ENCODE measurements at regions not wholly inside any gene's neighbourhood (a gene's known extent, or its start where the extent isn't known, plus 50 kb on each side); places are given as distances from the start of the nearest gene placed in this dataset.
"Not testable (repeated sequence)": the region's sequence is repeated elsewhere in the genome, so short reads cannot be mapped to it uniquely, and the experiment has no call there.

DNA sequence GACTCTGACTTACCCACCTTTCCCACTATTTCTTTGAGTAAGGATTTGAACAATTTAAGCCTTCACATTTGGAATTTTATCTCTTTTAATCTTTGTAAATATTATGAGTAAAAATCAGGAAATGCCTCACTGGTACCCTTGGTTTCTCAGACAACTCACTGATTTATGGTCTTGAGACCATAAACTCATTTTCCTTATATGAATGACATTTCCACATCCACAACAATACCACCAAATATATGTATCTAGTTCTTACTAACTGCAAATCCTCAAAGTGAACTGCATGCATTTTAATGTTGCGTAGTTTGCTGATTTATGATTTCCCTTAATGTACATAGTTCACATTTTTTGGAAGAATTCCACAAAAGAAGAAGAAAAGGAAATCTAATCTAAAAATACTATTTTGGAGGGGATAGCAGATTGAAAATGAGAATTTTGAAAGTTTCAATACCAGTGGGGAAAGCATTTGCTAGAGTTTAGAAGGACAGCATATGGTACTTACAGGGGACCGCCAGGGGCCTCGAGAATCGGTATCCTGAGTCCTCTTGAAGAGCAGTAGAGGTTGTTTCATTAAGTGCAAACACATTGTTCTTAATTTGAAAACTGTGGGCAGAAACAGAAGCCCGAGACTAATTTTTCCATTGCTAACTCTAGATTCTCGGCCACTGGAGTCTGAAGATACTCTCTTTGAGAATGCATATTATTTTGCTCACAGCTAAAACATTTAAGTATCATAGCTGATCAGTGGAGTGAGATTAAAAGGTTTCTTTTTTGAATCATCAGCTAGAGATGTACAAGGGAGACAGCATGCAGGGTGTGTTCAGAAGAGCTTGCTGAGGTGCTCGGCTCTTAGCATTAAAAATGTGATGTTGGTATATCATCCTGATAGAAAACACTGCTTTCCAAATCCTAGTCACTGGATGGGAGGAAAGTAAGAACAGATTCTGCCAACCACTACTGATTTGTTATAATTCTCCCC is 964.0 kb downstream of the GATA3 start:
- no peak for DNase-seq (ENCODE audit: low read depth in 2 of 2)

DNA sequence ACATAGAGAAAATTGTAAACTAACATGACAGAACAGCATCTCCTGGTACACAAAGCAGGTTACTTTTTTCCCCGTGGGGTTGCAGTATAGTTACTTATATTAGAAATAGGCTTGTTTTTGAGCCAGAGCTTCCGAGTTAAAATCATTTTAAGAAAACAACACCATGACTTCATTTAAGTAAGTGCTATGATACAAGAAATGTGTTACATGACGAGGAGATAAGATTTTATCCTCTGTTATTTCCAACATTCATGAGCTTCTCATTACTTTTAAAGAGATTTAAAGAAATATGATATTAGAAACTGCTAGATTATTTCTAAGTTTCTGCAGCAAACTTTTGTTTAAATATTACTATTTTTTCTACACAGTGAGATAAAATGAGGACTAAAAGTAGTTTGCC is 968.7 kb downstream of the GATA3 start:
- DNase-seq (ENCODE audit: low read depth in 2 of 2) = no peak

DNA sequence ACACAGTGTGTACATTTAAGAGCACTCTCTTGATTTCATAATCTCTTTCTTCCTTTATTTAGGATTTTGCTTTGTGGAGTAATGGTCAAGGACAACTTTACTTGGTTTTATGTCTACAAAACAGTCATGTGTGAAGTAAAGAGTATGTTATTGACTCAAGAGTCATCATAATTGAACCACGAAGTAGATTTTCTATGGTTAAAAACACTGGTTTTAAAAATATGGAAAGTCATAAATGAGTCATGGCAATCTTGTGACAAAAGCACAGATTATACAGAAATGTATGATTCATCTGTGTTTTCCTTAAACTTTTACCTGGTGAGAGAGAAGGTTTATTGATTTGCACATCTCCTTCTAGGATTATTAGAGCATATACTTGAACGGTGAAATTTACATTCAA is 969.7 kb downstream of the GATA3 start:
- DNase-seq (ENCODE audit: low read depth in 2 of 2) = no peak

DNA sequence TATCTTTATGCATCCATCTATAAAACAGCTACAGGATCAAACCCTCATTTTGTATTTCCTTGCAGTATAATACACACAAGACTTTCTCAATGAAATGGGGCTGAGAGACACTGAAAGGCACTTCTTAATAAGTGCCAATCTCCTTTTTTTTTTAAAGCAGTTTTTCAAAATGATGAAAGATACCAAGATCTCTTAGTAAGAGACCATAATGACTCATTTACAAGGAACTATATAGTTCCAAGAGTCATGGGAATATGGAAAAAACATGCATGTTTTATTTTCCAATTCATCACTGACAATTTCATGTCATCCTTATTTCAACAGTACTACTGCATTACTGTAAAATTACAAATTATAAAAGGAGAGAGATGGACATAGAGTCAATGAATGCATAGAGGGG is 973.7 kb downstream of the GATA3 start:
- DNase-seq (ENCODE audit: low read depth in 2 of 2) = no peak

DNA sequence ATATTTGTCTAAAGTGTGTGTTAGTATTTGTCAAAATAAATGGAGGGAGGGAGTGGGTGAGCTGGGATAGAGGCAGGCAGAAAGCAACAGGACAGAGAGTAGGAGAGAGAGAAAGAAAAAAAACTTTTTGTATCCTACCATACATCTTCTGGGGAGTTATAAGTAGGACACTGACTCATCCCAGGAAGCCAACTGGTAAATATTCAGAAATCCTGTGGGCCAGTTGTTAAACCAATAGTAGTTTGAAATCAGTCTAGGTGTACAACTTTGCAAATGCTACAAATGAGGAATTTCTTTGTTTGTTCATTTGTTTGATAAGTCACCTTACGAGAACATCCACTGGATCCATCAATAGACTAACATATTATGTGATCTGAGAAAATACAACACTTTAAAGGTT is 980.9 kb downstream of the GATA3 start:
- DNase-seq (ENCODE audit: low read depth in 2 of 2) = no peak

DNA sequence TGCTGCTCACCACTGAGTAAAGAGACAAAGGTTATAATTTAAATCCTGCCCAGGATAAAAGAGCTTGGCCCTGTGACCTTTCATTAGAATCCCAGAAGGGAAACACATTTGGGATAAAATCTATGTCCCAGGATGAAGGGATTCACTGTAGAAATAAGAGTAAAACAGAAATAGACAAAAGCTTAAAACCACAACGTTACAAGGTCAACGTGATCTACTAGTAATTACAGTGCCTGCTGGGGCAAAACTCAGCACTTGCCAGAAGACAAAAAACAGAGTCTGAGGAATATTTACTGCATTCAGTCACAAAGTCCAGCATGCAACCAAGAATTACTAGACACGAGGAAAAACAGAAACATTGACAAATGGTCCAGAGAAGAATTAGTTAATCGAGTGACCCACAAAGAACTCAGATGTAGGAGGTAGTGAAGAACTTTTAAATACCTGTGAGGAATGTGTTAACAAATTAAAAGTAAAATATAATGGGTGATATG is 982.3 kb downstream of the GATA3 start:
- DNase-seq (ENCODE audit: low read depth in 2 of 2) = no peak

DNA sequence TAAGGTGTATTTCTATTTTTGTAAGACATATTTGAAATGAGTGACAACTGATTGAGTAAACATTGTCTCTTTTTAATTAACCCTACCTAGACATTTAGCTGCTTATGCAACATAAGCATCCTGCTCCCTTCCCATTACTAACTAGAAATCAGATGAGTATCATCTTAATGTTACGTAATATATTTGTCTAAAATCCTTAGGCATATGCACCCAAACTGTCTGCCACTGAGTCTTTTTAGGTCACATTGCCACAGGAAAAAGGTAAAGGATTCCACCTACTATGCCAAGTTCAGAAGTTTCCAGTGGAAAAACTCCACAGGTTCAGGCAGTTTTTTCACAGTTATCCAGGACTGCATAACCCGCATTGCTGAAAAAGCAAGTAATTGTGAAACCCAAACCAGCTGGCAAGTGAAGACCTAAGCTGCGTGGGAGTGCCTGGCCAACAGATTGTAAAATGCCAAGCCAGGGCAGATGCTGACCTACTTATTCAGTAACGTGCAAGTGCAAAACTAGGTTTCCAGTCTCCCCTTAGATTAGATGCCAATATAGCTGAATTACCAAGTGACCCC is 983.7 kb downstream of the GATA3 start:
- no peak for DNase-seq (ENCODE audit: low read depth in 2 of 2)

DNA sequence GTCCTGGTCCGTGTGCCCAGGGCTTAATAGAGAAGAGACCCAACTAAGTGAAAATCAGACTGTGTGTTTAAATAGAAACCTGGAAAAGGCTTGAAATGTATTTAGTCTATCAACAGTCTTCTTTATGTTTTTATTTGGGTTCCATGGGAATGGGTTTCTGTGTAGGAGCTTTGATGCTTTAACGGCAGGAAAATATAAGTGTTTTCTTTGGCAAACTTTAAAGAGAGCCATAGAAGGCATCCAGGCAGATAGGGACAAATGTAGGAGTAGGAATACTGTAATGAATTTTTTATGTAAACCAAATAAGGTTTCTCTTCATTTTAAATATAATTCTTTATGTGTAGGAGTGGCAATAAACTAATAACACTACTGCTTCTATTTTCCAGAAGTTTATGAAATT is 989.0 kb downstream of the GATA3 start:
- no peak for DNase-seq (ENCODE audit: low read depth in 2 of 2)

DNA sequence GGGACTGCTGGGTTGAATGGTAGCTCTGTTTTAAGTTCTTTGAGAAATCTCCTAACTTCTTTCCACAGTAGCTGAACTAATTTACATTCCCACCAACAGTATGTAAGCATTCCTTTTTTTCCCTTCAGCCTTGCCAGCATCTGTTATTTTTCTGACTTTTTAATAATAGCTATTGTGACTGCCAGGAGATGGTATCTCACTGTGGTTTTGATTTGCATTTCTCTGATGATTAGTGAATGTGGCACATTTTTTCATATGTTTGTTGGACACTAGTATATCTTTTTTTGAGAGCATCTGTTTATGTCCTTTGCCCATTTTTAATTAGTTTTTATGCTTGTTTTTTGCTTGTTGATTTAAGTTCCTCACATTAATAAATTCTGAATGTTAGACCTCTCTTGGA is 990.8 kb downstream of the GATA3 start:
- no peak for DNase-seq (ENCODE audit: low read depth in 2 of 2)

DNA sequence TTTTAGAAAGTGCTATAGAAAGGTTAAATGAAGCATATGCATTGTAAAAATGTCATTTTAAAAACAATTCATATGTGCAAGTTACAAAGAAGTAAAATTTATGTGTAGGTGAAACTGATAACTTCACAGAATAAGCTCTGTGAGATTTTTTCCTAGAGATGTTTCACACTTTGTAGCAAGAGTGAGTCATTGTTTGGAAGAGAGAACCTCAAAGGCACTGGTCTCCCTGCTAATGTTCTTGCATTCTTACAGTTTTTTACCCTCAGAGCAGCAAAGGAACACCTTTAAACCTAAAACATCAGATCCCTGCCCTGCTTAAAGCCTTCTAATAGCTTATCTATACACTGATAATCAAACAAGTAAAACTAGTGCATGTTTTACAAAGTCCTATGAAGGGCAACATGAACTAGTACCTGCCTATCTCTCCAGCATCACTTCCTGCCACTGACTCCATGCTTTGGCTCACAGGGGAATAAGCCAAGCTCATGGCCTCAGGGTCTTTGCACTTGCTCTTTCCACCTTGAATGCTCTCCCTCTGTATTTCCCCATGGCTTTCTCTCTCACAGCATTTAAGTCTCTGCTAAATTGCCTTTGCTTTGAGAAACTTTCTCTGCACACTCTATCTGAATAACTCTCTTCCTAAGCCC is 997.0 kb downstream of the GATA3 start:
- no peak for DNase-seq (ENCODE audit: low read depth in 2 of 2)

DNA sequence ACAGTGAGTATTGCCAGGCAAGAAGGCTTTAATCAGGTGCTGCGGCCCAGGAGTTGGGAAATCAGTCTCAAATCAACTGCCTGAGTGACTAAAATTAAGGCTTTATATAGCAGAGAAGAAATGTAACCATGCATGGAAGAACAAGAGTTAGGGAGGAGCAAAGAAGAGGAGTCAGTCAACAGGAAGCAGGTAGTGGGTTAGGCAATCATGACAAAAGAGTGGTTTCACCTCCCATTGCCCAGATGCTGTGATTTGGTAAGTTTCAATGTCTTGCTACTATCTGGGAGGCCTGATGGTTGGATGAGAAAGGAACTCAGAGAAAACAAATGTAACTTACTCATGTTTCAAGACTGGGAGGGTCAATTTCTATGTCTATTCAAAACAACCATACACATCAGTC is 998.3 kb downstream of the GATA3 start:
- no peak for DNase-seq (ENCODE audit: low read depth in 2 of 2)

DNA sequence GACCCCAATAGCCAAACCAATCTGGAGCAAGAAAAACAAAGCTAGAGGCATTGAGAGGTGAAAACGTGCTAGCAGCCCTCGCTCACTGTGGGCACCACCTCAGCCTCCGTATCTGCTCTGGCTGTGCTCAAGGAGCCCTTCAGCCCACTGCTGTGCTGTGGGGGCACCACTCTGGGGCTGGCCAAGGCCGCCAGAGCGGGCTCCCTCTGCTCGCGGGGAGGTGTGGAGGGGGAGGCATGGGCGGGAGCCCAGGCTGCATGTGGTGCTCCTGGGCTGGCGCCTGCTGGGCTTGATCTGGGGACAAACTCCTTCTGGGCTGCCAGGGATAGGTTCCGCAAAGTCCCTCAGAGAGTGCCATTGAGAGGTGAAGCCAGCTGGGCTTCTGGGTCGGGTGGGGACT is 1002.0 kb downstream of the GATA3 start:
- DNase-seq (ENCODE audit: low read depth in 2 of 2) = no peak

DNA sequence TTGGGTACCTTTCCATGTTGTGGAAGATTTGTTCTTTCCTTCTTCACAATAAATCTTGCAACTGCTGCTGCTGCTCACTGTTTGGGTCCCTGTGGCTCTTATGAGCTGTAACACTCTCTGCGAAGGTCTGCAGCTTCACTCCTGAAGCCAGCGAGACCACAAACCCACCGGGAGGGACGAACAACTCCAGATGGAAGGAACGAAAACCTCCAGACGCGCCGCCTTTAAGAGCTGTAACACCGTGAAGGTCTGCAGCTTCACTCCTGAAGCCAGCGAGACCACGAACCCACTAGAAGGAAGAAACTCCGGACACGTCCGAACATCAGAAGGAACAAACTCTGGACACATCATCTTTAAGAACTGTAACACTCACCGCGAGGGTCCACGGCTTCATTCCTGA is 1002.8 kb downstream of the GATA3 start:
- not testable (repeated sequence) for DNase-seq (ENCODE audit: low read depth in 2 of 2)

DNA sequence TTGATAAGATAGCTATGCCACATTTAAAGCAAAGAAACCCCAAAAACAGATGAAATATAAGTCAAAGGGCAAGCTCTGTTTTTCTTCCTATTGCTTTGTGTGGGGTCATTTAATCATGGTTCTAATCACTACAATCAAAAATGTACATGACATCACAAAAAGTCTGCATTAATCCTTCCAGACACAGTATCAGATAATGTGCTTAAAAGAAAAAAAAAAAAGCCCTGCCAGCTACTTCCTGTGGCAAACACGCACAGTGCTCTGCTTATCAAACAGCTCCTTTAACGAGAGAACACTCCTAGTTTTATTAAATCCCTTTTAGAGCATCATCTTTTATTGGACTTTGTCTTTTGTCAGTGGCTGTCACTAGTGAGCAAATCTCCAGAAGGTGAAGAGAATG is 1005.8 kb downstream of the GATA3 start:
- no peak for DNase-seq (ENCODE audit: low read depth in 2 of 2)

DNA sequence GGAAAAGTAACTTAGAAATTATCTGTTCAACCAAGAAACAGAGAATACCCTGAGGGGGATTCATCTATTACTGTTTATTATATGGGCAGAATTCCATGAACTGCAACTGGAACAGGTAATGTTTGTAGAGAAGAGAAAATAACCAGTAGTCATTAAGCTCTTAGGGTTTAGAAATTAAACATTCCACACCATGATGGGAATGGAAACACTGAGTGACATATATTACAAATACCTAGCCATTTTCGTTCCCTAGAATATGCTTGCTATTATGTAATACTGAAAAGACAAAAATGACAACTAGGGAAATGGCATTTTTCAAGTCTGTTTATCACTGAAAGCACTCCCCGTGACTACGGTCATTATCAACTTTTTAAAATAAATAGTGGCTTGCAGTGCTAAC is 1007.4 kb downstream of the GATA3 start:
- no peak for DNase-seq (ENCODE audit: low read depth in 2 of 2)

DNA sequence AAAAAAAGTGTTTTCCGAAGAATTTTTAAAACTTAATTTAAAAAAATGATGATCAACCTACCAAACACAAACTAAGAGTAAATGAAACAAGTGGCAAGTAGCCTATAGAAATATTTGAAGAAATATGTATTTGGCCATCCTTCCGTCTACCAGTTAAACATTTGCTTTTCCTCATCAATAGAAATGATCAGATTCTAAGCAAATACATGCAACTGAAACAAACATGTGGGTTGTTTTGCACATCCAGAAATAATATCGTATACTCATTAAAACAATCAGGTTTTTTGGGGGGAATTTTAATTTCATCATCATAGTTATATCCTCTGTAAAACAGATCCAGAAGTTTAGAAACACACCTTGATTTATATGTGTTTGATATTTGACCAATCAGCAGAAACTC is 1011.7 kb downstream of the GATA3 start:
- DNase-seq (ENCODE audit: low read depth in 2 of 2) = no peak

DNA sequence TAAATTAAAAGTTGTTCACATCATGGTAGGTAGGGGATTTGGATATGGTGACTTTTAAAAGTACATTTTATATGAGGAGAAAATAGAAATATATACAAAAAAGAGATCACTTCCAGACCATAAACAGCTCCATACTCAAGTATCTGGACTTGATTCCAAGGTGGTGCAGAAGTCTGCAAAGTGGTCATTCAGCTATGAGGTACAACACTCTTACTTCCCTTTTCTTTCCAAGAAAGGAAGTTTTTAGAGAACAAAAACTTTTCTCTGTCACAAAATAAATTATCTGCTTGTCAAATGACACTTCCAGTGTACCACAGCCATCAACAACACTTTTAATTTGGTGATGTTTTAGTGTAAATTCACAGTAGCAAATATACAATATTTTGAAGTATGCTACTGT is 1013.5 kb downstream of the GATA3 start:
- no peak for DNase-seq (ENCODE audit: low read depth in 2 of 2)

DNA sequence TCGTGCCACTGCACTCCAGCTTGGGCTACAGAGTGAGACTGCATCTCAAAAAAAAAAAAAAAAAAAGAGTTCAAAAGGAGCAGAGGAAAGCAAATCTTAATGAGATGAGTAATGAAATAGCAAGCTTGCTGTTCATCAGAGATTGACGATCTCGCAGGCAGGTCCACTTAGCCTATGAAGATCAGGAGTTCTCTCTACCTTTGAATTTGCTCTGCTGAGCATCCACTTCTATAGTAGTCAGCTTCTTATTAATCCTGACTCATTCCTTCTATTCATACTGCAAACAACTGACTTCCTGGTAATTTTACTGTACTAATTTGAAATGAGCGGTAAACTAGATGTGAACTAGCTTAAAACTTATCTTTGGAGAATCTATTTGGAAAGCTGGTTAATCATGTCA is 1014.6 kb downstream of the GATA3 start:
- no peak for DNase-seq (ENCODE audit: low read depth in 2 of 2)

DNA sequence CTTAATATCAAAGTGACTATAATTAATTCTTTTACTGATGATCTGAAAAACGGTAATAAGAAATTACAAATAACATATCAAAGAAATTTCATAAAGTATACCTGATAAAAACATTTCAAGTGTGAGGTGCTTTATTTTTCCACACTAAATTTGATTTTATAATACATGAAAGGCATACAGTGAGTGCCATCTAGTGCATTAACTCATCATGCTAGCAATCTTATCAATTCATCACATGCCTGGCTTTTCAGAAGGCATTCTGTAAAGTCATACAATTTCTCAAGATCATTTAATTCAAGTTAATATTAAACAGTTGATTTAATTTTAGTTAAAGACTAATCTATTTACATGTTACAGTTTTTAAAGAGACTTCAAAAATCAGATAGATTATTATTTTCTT is 1020.9 kb downstream of the GATA3 start:
- no peak for DNase-seq (ENCODE audit: low read depth in 2 of 2)

DNA sequence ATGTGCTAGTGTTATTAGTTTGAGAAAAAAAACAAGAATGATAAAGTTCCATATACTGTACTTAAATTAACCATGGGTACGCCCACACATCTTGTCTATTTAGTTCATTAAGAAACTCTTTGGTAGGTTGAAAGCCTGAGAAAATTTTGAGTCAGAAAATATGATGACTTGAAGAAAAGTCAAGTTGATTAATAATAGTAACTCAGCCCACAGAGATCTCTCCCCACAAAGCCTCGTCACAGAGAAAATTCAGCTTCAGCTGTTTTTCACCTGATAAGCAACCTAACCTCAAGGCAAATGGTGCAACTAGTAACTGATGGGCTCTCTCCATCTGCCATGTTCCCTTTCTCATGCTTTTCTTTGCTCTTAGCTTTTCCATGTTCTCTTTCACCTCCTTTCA is 1021.6 kb downstream of the GATA3 start:
- DNase-seq (ENCODE audit: low read depth in 2 of 2) = no peak

DNA sequence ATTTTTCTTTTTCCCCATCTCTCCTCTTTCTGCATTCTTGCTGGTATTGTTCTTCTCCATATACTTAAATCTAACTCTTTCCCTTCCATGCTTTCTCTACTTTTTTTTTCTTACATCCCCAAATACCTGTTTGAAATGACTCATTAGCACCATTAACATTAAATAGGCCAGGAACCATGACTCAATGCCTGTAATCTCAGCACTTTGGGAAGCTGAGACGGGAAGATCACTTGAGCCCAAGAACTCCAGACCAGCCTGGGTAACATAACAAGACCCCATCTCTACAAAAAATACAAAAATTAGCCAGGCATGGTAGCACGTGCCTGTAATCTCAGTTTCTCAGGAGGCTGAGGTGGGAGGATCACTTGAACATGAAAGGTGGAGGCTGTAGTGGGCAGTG is 1026.8 kb downstream of the GATA3 start:
- DNase-seq (ENCODE audit: low read depth in 2 of 2) = no peak

DNA sequence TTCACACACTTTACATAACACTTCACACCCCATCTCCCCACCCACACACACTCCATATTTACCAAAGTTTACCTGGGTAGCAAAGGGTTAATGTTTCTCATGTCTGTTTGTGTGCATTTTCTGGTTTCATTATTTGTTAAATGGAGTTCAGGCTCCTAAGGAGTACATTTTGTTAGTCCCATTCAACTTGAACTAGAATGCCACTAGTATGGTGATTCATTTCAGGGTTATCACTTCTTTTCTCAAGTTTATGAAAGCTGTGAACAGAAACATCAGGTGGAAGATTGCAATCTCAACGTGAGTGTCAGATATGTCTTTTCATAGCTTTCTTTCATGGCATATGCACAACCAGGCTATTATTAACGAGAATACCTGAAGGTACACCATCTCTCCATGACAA is 1027.5 kb downstream of the GATA3 start:
- DNase-seq (ENCODE audit: low read depth in 2 of 2) = no peak
